AG04449 (cell line): ENCODE measurements at regions not wholly inside any gene's neighbourhood (a gene's known extent, or its start where the extent isn't known, plus 50 kb on each side); places are given as distances from the start of the nearest gene placed in this dataset.

Experiments
- CTCF ChIA-PET: fragments of 350-600 bp; formaldehyde crosslinking; extraction: SDS; loops from one replicate; lab custom pipeline; 2021; ENCODE audit warnings: antibody characterized with exemption; lab: Yijun Ruan, JAX
- POLR2A ChIA-PET: fragments of 400-600, 350-600 bp; formaldehyde crosslinking; extraction: SDS; loops from one replicate; lab custom pipeline; 2020; ENCODE audit warnings: antibody characterized with exemption, inconsistent platforms; lab: Yijun Ruan, JAX
- DNase-seq: peaks from one replicate; pipeline ENCODE4 v3.0.0-alpha.2; 2010; ENCODE audit warnings: low read depth, low spot score
- H3K4me3 ChIP-seq: 2 replicates; pipeline ENCODE4 v1.5.1; 2011; ENCODE audit warnings: low read depth, mild to moderate bottlenecking, control low read depth, low read length
- CTCF ChIP-seq: IDR thresholded peaks from one replicate; pipeline ENCODE4 v1.5.1; 2011; ENCODE audit warnings: mild to moderate bottlenecking, moderate library complexity, low read length, control low read depth, inconsistent platforms; ENCODE audit not compliant: insufficient read depth; ENCODE audit errors: missing control alignments

- ChIA-PET POLR2A (no interaction called here), CTCF (no interaction called here)
- DNase-seq = no peak
Observed at GRCh38 chr16:85486256-85486915, 126.7 kb upstream of the GSE1 start.

GRCh38 chr16:85488414-85488813 is 124.7 kb upstream of the GSE1 start:
- POLR2A ChIA-PET = interaction anchor here (0.5 kb wide), 1 partner anchor 1567 kb away, joined by 3 read pairs; no protein-coding TSS in a partner anchor
- no peak for DNase-seq
- CTCF ChIA-PET = no interaction called here
- no peak for TF ChIP-seq CTCF
- H3K4me3 ChIP-seq = no peak overlapping the region

More at GRCh38 chr16:85486256-85486915, 126.7 kb upstream of the GSE1 start:
- H3K4me3 ChIP-seq = no peak overlapping the region
- TF ChIP-seq CTCF = no peak

- no peak for TF ChIP-seq CTCF
- no peak for DNase-seq
- CTCF ChIA-PET = interaction anchor here (1.0 to 2.3 kb wide), 12 partner anchors 9 to 168 kb away, joined by 3 to 8 read pairs (median 4); no protein-coding TSS in a partner anchor
- POLR2A ChIA-PET = no interaction called here
- no peak overlapping the region for H3K4me3 ChIP-seq
Observed at GRCh38 chr16:85490407-85491057, 122.6 kb upstream of the GSE1 start.

GRCh38 chr16:85491058-85491771 is 121.9 kb upstream of the GSE1 start:
- no peak for DNase-seq

GRCh38 chr16:85491798-85492294 is 121.3 kb upstream of the GSE1 start:
- POLR2A ChIA-PET = no interaction called here
- CTCF ChIA-PET = interaction anchor here (0.8 to 2.3 kb wide), 13 partner anchors 10 to 166 kb away, joined by 3 to 8 read pairs (median 4); no protein-coding TSS in a partner anchor
- no peak overlapping the region for H3K4me3 ChIP-seq
- no peak for TF ChIP-seq CTCF
- no peak for DNase-seq

More at GRCh38 chr16:85491058-85491771, 121.9 kb upstream of the GSE1 start:
- TF ChIP-seq CTCF = peak; percentile 59
- POLR2A ChIA-PET = no interaction called here
- CTCF ChIA-PET = interaction anchor here (0.8 to 2.3 kb wide), 15 partner anchors 10 to 167 kb away, joined by 3 to 8 read pairs (median 4); no protein-coding TSS in a partner anchor
- no peak overlapping the region for H3K4me3 ChIP-seq
